A549 (cell line): ENCODE measurements at regions not wholly inside any gene's neighbourhood (a gene's known extent, or its start where the extent isn't known, plus 50 kb on each side); places are given as distances from the start of the nearest gene placed in this dataset.

Experiments
- ATAC-seq, 2 experiments: fragments of 200-7000 bp in 1 of 2; fragments of >200 bp in 1 of 2; cut with Nextera tagmentation in 1 of 2; cut with Tn5 transposase in 1 of 2; 3 replicates each; pipeline versions ENCODE4 v1.8.0 to v1.9.1; 2018 to 2020; ENCODE audit warnings: mild to moderate bottlenecking in 1 of 2, moderate library complexity in 1 of 2
- CTCF ChIA-PET: fragments of 300-600 bp; sonication (Branson Sonifier 250); formaldehyde crosslinking; extraction: SDS; loops from one replicate; lab custom pipeline; 2021; ENCODE audit warnings: antibody characterized with exemption, inconsistent platforms; lab: Yijun Ruan, JAX
- POLR2A ChIA-PET: fragments of 350-600 bp; formaldehyde crosslinking; extraction: SDS; loops from one replicate; lab custom pipeline; 2021; ENCODE audit warnings: antibody characterized with exemption, inconsistent platforms; lab: Yijun Ruan, JAX
- DNase-seq, 2 experiments: peaks; one replicate each; pipeline versions ENCODE4 v3.0.0 to v3.0.0-alpha.2; 2011 to 2016; ENCODE audit warnings: low read depth in 1 of 2, low spot score in 1 of 2
- FAIRE-seq: peaks from 2 replicates; lab custom pipeline; 2011; peaks lifted over from hg19 to GRCh38; lab: Jason Lieb, UNC
- H3K27ac ChIP-seq, 2 experiments: fragments of >200 bp; sonication (Bioruptor Twin); formaldehyde crosslinking; 3 replicates each; pipeline ENCODE4 v1.5.1; 2016 to 2017
- H3K4me1 ChIP-seq: fragments of >200 bp; sonication (Bioruptor Twin); formaldehyde crosslinking; 3 replicates; pipeline ENCODE4 v1.6.1; 2016
- H3K4me2 ChIP-seq: fragments of >200 bp; sonication (Bioruptor Twin); formaldehyde crosslinking; 3 replicates; pipeline ENCODE4 v1.6.1; 2016
- H3K4me3 ChIP-seq: fragments of >200 bp; sonication (Bioruptor Twin); formaldehyde crosslinking; 3 replicates; pipeline ENCODE4 v1.5.1; 2016
- H3K9me3 ChIP-seq: fragments of >200 bp; sonication (Bioruptor Twin); formaldehyde crosslinking; 3 replicates; pipeline ENCODE4 v1.6.1; 2016
- BHLHE40 ChIP-seq: IDR thresholded peaks from 2 replicates; pipeline ENCODE4 v1.6.1; 2012; ENCODE audit warnings: low read depth, low read length, inconsistent platforms
- CEBPB ChIP-seq, 2 experiments: fragments of >200 bp in 1 of 2; sonication (Bioruptor Twin) in 1 of 2; formaldehyde crosslinking in 1 of 2; IDR thresholded peaks; 2 replicates each; pipeline ENCODE4 v1.6.1; 2012 to 2016
- CHD2 ChIP-seq: fragments of 150-350 bp; IDR thresholded peaks from 2 replicates; pipeline ENCODE4 v1.6.1; 2014; ENCODE audit warnings: low read length; ENCODE audit not compliant: partially characterized antibody
- EHF ChIP-seq: fragments of 250-450 bp; sonication (Bioruptor Pico); IDR thresholded peaks from 2 replicates; pipeline ENCODE4 v1.5.0; 2020; ENCODE audit warnings: mild to moderate bottlenecking
- EHMT2 ChIP-seq: fragments of 200-600 bp; sonication (generic); IDR thresholded peaks from 2 replicates; pipeline ENCODE4 v1.6.1; 2016; ENCODE audit warnings: antibody characterized with exemption, low read depth, mild to moderate bottlenecking, moderate library complexity
- FOSB ChIP-seq: fragments of 250-450 bp; sonication (Bioruptor Pico); IDR thresholded peaks from 2 replicates; pipeline ENCODE4 v1.5.0; 2020; ENCODE audit warnings: mild to moderate bottlenecking, moderate library complexity
- FOSL2 ChIP-seq, 2 experiments: fragments of 450-650 bp in 1 of 2; fragments of >200 bp in 1 of 2; sonication (Bioruptor Twin) in 1 of 2; formaldehyde crosslinking; IDR thresholded peaks; 2 replicates each; pipeline versions ENCODE4 v1.5.0 to v1.6.1; 2016 to 2020; ENCODE audit warnings: mild to moderate bottlenecking in 1 of 2, moderate library complexity in 1 of 2
- FOXS1 ChIP-seq: fragments of 250-450 bp; sonication (Bioruptor Pico); IDR thresholded peaks from 2 replicates; pipeline ENCODE4 v1.5.0; 2020; ENCODE audit warnings: mild to moderate bottlenecking, moderate library complexity
- HEYL ChIP-seq: fragments of 250-450 bp; sonication (Bioruptor Pico); IDR thresholded peaks from 2 replicates; pipeline ENCODE4 v1.8.0; 2021; ENCODE audit warnings: mild to moderate bottlenecking, moderate library complexity
- HOXB5 ChIP-seq: fragments of 250-450 bp; sonication (Bioruptor Pico); IDR thresholded peaks from 2 replicates; pipeline ENCODE4 v1.5.0; 2020; ENCODE audit warnings: mild to moderate bottlenecking, moderate library complexity
- JUNB ChIP-seq: fragments of >200 bp; sonication (Bioruptor Twin); formaldehyde crosslinking; IDR thresholded peaks from 2 replicates; pipeline ENCODE4 v1.6.1; 2016
- KDM1A ChIP-seq: fragments of 200-600 bp; sonication (generic); IDR thresholded peaks from 2 replicates; pipeline ENCODE4 v1.6.1; 2016; ENCODE audit warnings: low read depth, mild to moderate bottlenecking
- MAZ ChIP-seq: fragments of 150-350 bp; IDR thresholded peaks from 2 replicates; pipeline ENCODE4 v1.6.1; 2014; ENCODE audit warnings: antibody characterized with exemption, low read depth, low read length, borderline replicate concordance
- MYC ChIP-seq: IDR thresholded peaks from 2 replicates; pipeline ENCODE4 v1.6.1; 2012; ENCODE audit warnings: mild to moderate bottlenecking, inconsistent platforms, low read length, improper control_type of control experiment, borderline replicate concordance
- NFE2L2 ChIP-seq: fragments of 150-350 bp; conservative IDR thresholded peaks from 2 replicates; pipeline ENCODE4 v1.6.1; 2014; ENCODE audit warnings: low read length
- POLR2A ChIP-seq: IDR thresholded peaks from 2 replicates; pipeline ENCODE4 v1.6.1; 2012; ENCODE audit warnings: mild to moderate bottlenecking, low read length
- RAD21 ChIP-seq, 2 experiments: fragments of >200 bp in 1 of 2; sonication (Bioruptor Twin) in 1 of 2; formaldehyde crosslinking in 1 of 2; IDR thresholded peaks in 1 of 2; conservative IDR thresholded peaks in 1 of 2; 2 replicates in 1 of 2; 3 replicates in 1 of 2; pipeline ENCODE4 v1.6.1; 2012 to 2018; ENCODE audit warnings: inconsistent platforms in 1 of 2
- RCOR1 ChIP-seq: fragments of 150-350 bp; IDR thresholded peaks from 2 replicates; pipeline ENCODE4 v1.6.1; 2014; ENCODE audit warnings: antibody characterized with exemption, low read length, low read depth
- RNF2 ChIP-seq: fragments of 200-600 bp; sonication (generic); IDR thresholded peaks from 2 replicates; pipeline ENCODE4 v1.6.1; 2016; ENCODE audit warnings: low read depth, mild to moderate bottlenecking, antibody characterized with exemption, moderate library complexity, borderline replicate concordance
- SMC3 ChIP-seq: fragments of >200 bp; sonication (Bioruptor Twin); formaldehyde crosslinking; IDR thresholded peaks from 3 replicates; pipeline ENCODE4 v1.6.1; 2018; ENCODE audit warnings: inconsistent platforms
- SREBF2 ChIP-seq: fragments of 450-650 bp; IDR thresholded peaks from 2 replicates; pipeline ENCODE4 v1.6.1; 2014; ENCODE audit warnings: mild to moderate bottlenecking, moderate library complexity
- TFCP2L1 ChIP-seq: fragments of 250-450 bp; sonication (Bioruptor Pico); IDR thresholded peaks from 2 replicates; pipeline ENCODE4 v1.5.0; 2021; ENCODE audit warnings: mild to moderate bottlenecking
- ZC3H11A ChIP-seq: fragments of 450-650 bp; IDR thresholded peaks from 2 replicates; pipeline ENCODE4 v1.6.1; 2014; ENCODE audit warnings: antibody characterized with exemption, mild to moderate bottlenecking
- WGBS: methylation state at CpG from one replicate; pipeline ENCODE4 v1.1.6; 2017; ENCODE audit errors: missing lambda C conversion rate; 5-methylcytosine and 5-hydroxymethylcytosine counted together
- TF ChIP-seq, protein P1 (sequence below): fragments of 250-450 bp; sonication (Bioruptor Pico); IDR thresholded peaks from 2 replicates; pipeline ENCODE4 v1.5.0; 2021; ENCODE audit warnings: mild to moderate bottlenecking, moderate library complexity, borderline replicate concordance
- TF ChIP-seq, protein P2 (sequence below): IDR thresholded peaks from 2 replicates; pipeline ENCODE4 v1.6.1; 2012
- TF ChIP-seq, protein P3 (sequence below): IDR thresholded peaks from 2 replicates; pipeline ENCODE4 v1.6.1; 2012
- TF ChIP-seq, protein P4 (sequence below): fragments of 450-650 bp; IDR thresholded peaks from 2 replicates; pipeline ENCODE4 v1.6.1; 2014; ENCODE audit warnings: antibody characterized with exemption
- TF ChIP-seq, protein P5 (sequence below): fragments of 250-450 bp; sonication (Bioruptor Pico); IDR thresholded peaks from 2 replicates; pipeline ENCODE4 v1.5.0; 2020; ENCODE audit warnings: low read depth, mild to moderate bottlenecking, moderate library complexity
- TF ChIP-seq, protein P6 (sequence below): fragments of 150-350 bp; IDR thresholded peaks from 2 replicates; pipeline ENCODE4 v1.6.1; 2014; ENCODE audit warnings: low read depth, mild to moderate bottlenecking, low read length

DNA sequence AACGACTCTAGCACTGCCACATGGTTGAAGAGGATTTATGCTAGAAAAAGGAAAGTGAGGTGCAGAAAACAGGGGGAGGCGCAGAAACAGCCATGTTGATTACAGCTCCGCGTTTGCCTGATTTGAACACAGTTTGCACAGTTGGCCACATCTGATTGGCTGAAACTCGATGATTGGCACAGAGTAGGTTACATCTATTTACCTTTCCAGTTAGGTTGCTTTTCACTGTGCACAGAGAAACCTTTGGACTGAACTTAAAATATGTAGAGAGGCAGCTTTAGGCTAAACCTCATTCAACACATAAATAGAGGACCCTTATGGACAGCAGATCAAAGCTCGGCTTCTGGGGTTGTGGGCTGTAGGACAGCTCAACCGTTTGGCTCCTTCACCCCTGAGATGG, 153.7 kb upstream of the APCDD1 start:
- no peak for FAIRE-seq

DNA sequence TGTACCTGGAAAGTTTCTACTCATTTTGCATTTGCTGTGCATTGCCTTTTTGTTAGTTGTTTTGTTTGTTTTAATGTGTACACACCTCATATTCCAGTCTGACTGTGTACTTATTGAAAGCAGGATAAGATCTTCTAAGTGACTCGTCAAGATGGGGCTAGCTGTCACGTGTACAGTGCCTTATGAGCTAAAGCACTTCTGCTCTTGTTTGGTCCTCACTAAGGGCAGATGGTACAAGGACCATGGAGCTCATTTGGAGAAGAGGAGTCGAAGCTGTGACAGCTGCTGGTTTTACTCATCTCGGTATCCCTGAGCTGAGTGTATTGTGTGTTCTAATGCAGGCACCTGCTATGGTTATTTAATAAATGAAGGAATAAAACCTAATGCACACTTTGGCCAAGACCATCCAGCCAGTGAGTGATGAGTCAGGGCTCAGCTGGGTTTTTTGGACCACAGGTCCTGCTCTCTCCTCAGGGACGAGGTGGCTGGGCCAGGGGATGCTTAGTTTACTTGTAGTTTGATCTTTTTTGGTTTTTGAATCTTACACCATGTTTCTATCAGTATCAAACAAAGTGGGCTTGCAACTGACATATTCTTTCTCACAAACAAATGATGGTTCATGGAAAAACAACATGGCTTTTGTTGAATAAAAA, 152.5 kb upstream of the APCDD1 start:
- FAIRE-seq = no peak
- no peak overlapping the region for H3K4me3 ChIP-seq
- H3K27ac ChIP-seq = no peak overlapping the region
- no peak for TF ChIP-seq EHF
- TF ChIP-seq, all 56 proteins: peak for 0
- 20% methylated on average over 5 of the region's 5 CpGs for WGBS
- ATAC-seq = no peak
- ChIA-PET POLR2A (no interaction called here), CTCF (no interaction called here)
- DNase-seq = no peak
- no peaks in the 10 kb centered on the region for H3K4me1 ChIP-seq
- H3K9me3 ChIP-seq = no peaks in the 10 kb centered on the region
- H3K4me2 ChIP-seq = no peak overlapping the region

More for the DNA sequence above, 153.7 kb upstream of the APCDD1 start:
- ChIA-PET CTCF (no interaction called here), POLR2A (no interaction called here)
- H3K27ac ChIP-seq = no peak overlapping the region
- H3K4me1 ChIP-seq = no peaks in the 10 kb centered on the region
- no peak for ATAC-seq
- H3K9me3 ChIP-seq = no peaks in the 10 kb centered on the region
- no peak for DNase-seq
- H3K4me2 ChIP-seq = no peak overlapping the region
- WGBS = 32% methylated on average over 7 of the region's 7 CpGs
- no peak for TF ChIP-seq RNF2
- TF ChIP-seq CEBPB (IDR thresholded peaks at IDR 0.05) = no peak
- TF ChIP-seq RCOR1 = no peak
- TF ChIP-seq, protein P1, sequence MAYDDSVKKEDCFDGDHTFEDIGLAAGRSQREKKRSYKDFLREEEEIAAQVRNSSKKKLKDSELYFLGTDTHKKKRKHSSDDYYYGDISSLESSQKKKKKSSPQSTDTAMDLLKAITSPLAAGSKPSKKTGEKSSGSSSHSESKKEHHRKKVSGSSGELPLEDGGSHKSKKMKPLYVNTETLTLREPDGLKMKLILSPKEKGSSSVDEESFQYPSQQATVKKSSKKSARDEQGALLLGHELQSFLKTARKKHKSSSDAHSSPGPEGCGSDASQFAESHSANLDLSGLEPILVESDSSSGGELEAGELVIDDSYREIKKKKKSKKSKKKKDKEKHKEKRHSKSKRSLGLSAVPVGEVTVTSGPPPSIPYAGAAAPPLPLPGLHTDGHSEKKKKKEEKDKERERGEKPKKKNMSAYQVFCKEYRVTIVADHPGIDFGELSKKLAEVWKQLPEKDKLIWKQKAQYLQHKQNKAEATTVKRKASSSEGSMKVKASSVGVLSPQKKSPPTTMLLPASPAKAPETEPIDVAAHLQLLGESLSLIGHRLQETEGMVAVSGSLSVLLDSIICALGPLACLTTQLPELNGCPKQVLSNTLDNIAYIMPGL (CRISPR knock-in tag) = no peak
- TF ChIP-seq MAZ = no peak
- TF ChIP-seq, protein P2, sequence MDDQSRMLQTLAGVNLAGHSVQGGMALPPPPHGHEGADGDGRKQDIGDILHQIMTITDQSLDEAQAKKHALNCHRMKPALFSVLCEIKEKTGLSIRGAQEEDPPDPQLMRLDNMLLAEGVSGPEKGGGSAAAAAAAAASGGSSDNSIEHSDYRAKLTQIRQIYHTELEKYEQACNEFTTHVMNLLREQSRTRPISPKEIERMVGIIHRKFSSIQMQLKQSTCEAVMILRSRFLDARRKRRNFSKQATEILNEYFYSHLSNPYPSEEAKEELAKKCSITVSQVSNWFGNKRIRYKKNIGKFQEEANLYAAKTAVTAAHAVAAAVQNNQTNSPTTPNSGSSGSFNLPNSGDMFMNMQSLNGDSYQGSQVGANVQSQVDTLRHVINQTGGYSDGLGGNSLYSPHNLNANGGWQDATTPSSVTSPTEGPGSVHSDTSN = no peak
- TF ChIP-seq JUNB = no peak
- no peak for TF ChIP-seq SREBF2
- no peak for TF ChIP-seq TFCP2L1 (CRISPR knock-in tag)
- TF ChIP-seq FOSL2 (IDR thresholded peaks at IDR 0.05) = no peak
- no peak for TF ChIP-seq FOSL2 (CRISPR knock-in tag; IDR thresholded peaks at IDR 0.05)
- TF ChIP-seq, protein P3, sequence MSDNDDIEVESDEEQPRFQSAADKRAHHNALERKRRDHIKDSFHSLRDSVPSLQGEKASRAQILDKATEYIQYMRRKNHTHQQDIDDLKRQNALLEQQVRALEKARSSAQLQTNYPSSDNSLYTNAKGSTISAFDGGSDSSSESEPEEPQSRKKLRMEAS = no peak
- no peak for TF ChIP-seq BHLHE40
- TF ChIP-seq FOXS1 (CRISPR knock-in tag) = no peak
- TF ChIP-seq, protein P4, sequence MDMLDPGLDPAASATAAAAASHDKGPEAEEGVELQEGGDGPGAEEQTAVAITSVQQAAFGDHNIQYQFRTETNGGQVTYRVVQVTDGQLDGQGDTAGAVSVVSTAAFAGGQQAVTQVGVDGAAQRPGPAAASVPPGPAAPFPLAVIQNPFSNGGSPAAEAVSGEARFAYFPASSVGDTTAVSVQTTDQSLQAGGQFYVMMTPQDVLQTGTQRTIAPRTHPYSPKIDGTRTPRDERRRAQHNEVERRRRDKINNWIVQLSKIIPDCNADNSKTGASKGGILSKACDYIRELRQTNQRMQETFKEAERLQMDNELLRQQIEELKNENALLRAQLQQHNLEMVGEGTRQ = no peak
- TF ChIP-seq HEYL (CRISPR knock-in tag) = no peak
- no peak for TF ChIP-seq ZC3H11A
- TF ChIP-seq, protein P5, sequence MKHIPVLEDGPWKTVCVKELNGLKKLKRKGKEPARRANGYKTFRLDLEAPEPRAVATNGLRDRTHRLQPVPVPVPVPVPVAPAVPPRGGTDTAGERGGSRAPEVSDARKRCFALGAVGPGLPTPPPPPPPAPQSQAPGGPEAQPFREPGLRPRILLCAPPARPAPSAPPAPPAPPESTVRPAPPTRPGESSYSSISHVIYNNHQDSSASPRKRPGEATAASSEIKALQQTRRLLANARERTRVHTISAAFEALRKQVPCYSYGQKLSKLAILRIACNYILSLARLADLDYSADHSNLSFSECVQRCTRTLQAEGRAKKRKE (CRISPR knock-in tag) = no peak
- no peak for TF ChIP-seq SMC3
- no peak overlapping the region for H3K4me3 ChIP-seq

DNA sequence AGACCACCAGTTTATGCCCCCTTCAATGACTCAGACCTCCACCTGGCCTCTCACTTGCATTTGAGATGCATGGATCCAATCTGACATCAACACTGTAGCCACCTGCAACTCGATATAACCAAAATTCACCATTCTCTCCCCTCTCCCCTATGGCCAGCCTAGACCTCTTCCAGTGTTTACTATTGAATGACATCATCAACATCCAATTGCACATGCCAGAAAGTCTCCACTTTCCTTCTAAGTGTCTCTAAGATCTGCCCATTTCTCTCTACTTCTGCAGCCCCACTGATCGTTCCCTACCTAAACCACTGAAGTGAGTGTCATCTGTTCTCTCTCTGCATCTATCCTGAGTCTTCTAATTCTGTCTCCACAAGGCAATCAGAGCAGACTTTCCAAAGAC, 151.3 kb upstream of the APCDD1 start:
- no peak overlapping the region for H3K4me3 ChIP-seq
- ChIA-PET CTCF (no interaction called here), POLR2A (no interaction called here)
- 15% methylated on average over 2 of the region's 2 CpGs for WGBS
- H3K4me2 ChIP-seq = no peak overlapping the region
- FAIRE-seq (no peak), ATAC-seq (no peak), DNase-seq (no peak)
- H3K9me3 ChIP-seq = no peaks in the 10 kb centered on the region
- H3K27ac ChIP-seq = no peak overlapping the region
- no peaks in the 10 kb centered on the region for H3K4me1 ChIP-seq
- no peak for TF ChIP-seq CEBPB (IDR thresholded peaks at IDR 0.05)
- no peak for TF ChIP-seq KDM1A
- no peak for TF ChIP-seq MYC
- no peak for TF ChIP-seq NFE2L2
- no peak for TF ChIP-seq HOXB5 (CRISPR knock-in tag)
- TF ChIP-seq FOXS1 (CRISPR knock-in tag) = no peak
- no peak for TF ChIP-seq FOSL2 (IDR thresholded peaks at IDR 0.05)
- no peak for TF ChIP-seq FOSL2 (CRISPR knock-in tag; IDR thresholded peaks at IDR 0.05)
- TF ChIP-seq, protein P3 = no peak
- no peak for TF ChIP-seq POLR2A
- TF ChIP-seq, protein P6, sequence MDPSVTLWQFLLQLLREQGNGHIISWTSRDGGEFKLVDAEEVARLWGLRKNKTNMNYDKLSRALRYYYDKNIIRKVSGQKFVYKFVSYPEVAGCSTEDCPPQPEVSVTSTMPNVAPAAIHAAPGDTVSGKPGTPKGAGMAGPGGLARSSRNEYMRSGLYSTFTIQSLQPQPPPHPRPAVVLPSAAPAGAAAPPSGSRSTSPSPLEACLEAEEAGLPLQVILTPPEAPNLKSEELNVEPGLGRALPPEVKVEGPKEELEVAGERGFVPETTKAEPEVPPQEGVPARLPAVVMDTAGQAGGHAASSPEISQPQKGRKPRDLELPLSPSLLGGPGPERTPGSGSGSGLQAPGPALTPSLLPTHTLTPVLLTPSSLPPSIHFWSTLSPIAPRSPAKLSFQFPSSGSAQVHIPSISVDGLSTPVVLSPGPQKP = no peak
- no peak for TF ChIP-seq EHMT2
- no peak for TF ChIP-seq MAZ
- no peak for TF ChIP-seq CHD2
- TF ChIP-seq RAD21 (conservative IDR thresholded peaks at IDR 0.05 in 1 of 2, IDR thresholded peaks at IDR 0.05 in 1 of 2) = no peak
- no peak for TF ChIP-seq FOSB (CRISPR knock-in tag)
- no peak for TF ChIP-seq TFCP2L1 (CRISPR knock-in tag)
